Heart right ventricle (tissue), 16 donors: ENCODE measurements at regions not wholly inside any gene's neighbourhood (a gene's known extent, or its start where the extent isn't known, plus 50 kb on each side); places are given as distances from the start of the nearest gene placed in this dataset.

ENCODE experiments used
- ATAC-seq, 8 donors: fragments of 200-7000 bp; cut with Tn5 transposase; one replicate each; pipeline ENCODE4 v1.9.1; 2020; ENCODE audit warnings: mild to moderate bottlenecking in 8 of 8, moderate library complexity in 8 of 8, moderate number of reproducible peaks in 1 of 8
- DNase-seq, 2 donors: peaks; one replicate each; pipeline ENCODE4 v3.0.0-alpha.2; 2020
- H3K27ac ChIP-seq, 10 donors: fragments of 200-600 bp; sonication (generic) in 2 of 10; one replicate each; pipeline versions ENCODE4 v1.5.0 to v1.8.0; 2020 to 2022; ENCODE audit warnings: mild to moderate bottlenecking in 3 of 10
- H3K27me3 ChIP-seq, 7 donors: fragments of 200-600 bp; one replicate each; pipeline ENCODE4 v1.8.0; 2021 to 2022; ENCODE audit warnings: mild to moderate bottlenecking in 2 of 7
- H3K36me3 ChIP-seq, 9 donors: fragments of 200-600 bp; sonication (generic) in 1 of 9; one replicate each; pipeline versions ENCODE4 v1.5.0 to v1.8.0; 2020 to 2022; ENCODE audit warnings: mild to moderate bottlenecking in 2 of 9
- H3K4me1 ChIP-seq, 9 donors: fragments of 200-600 bp; sonication (generic) in 1 of 9; one replicate each; pipeline versions ENCODE4 v1.5.0 to v1.8.0; 2020 to 2022; ENCODE audit warnings: mild to moderate bottlenecking in 4 of 9
- H3K4me3 ChIP-seq, 10 donors: fragments of 200-600 bp; sonication (generic) in 2 of 10; one replicate each; pipeline versions ENCODE4 v1.5.0 to v1.8.0; 2020 to 2022; ENCODE audit warnings: mild to moderate bottlenecking in 7 of 10, moderate library complexity in 2 of 10
- H3K9me3 ChIP-seq, 11 donors: fragments of 200-600 bp in 10 of 11; sonication (generic) in 2 of 11; one replicate each; pipeline versions ENCODE4 v1.5.0 to v1.8.0; 2013 to 2022; ENCODE audit warnings: mild to moderate bottlenecking in 2 of 11, control low read depth in 1 of 11, moderate library complexity in 1 of 11
- CTCF ChIP-seq, 9 donors: fragments of 200-600 bp; sonication (generic) in 2 of 9; IDR thresholded peaks; one replicate each; pipeline versions ENCODE4 v1.5.0 to v1.8.0; 2021 to 2022; ENCODE audit warnings: antibody characterized with exemption in 9 of 9, mild to moderate bottlenecking in 5 of 9, moderate library complexity in 1 of 9
- WGBS, 2 donors: extraction: QIAGEN DNeasy Blood & Tissue Kit; methylation state at CpG; one replicate each; pipeline ENCODE4 v1.1.7; 2013; ENCODE audit warnings: inconsistent platforms in 1 of 2; 5-methylcytosine and 5-hydroxymethylcytosine counted together
- intact Hi-C, 10 donors: fragments of 100-400 bp; cut with DNase I; formaldehyde crosslinking; loops; one replicate each; pipeline versions ENCODE4 v1.11.1 to v1.14.2; 2022
- donor health status: Arrhythmogenic right ventricular cardiomyopathy.
- donor health status: ischemic (EF 13 %, LVEDD 7.1; RV severe dilation, severe dysfunction).
- donor health status: healthy with polysubstance abuse.
- donor health status: DM: no; HTN: yes; CAD: no.
- donor health status: DM: no; HTN: no; CAD: no.
- donor health status: ischemic (EF 25% LVEDD 6.9; RV normal size, moderate dysfunction).
- donor health status: ischemic (EF 25% LVEDD 5.7; RV mildly dilated, moderate dysfunction).
- donor health status: healthy.
- donor health status: DM: yes; HTN: yes; CAD: no.
- donor health status: Ischemic cardiomyopathy.
- donor health status: ischemic (EF 35%, LVEDD 5.7; RV mildly dilated, moderate dysfunction).
- donor health status: nonischemic (EF 11% LVEDD 7.7; RV severe dilation, severe dysfunction).
- donor health status: DM: yes; HTN: yes; CAD: no.
- donor health status: PGD.
- donor health status: ischemic (EF 29% LVEDD 5.4; RV normal size, mild dysfunction).
- donor health status: nonischemic (EF 23%, LVEDD 6.1; RV moderate dilation, normal function).

DNA sequence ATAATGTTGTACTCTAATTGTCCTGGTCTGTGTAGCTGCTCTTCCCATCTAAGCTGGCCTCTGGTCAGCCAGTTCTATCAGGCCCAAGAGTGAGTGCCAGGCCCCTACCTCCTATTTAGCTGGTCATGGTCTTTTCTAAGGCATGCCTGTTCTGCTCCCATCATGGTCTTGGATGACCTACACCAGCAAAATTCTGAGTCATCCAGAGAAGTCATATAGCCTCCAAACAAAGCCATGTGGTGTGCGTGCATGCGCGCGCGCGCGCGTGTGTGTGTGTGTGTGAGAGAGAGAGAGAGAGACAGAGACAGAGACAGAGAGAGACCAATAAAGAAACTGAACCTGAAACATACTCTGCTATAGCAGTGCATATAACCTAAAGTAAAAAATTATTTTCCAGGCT, 254.4 kb downstream of the BRINP2 start:
- H3K9me3 ChIP-seq = no peaks in the 10 kb centered on the region
- H3K4me1 ChIP-seq = no peaks in the 10 kb centered on the region
- TF ChIP-seq CTCF (IDR thresholded peaks at IDR 0.05) = no peak
- no peak overlapping the region for H3K27ac ChIP-seq
- peaks cover 0 to 31% (median 14%) of the 10 kb centered on the region in 7 donors for H3K27me3 ChIP-seq
- no peaks in the 10 kb centered on the region for H3K36me3 ChIP-seq
- DNase-seq (no peak), ATAC-seq (no peak)
- WGBS, 2 donors = 89 to 98% methylated on average over 8 of the region's 8 CpGs
- intact Hi-C loops = no loop called here
- H3K4me3 ChIP-seq = no peak overlapping the region

GRCh38 chr1:177424744-177425143, 254.0 kb downstream of the BRINP2 start:
- TF ChIP-seq CTCF (IDR thresholded peaks at IDR 0.05) = no peak
- Histone ChIP-seq H3K4me1 (no peaks in the 10 kb centered on the region), H3K27me3 (peaks cover 0 to 30% (median 14%) of the 10 kb centered on the region in 7 donors), H3K9me3 (no peaks in the 10 kb centered on the region), H3K27ac (no peak overlapping the region), H3K36me3 (no peaks in the 10 kb centered on the region), H3K4me3 (no peak overlapping the region)
- DNase-seq (no peak), ATAC-seq (no peak)
- intact Hi-C loops = no loop called here

- Histone ChIP-seq H3K36me3 (no peaks in the 10 kb centered on the region), H3K27ac (no peak overlapping the region), H3K9me3 (no peaks in the 10 kb centered on the region), H3K4me1 (no peaks in the 10 kb centered on the region), H3K27me3 (peaks cover 0 to 20% (median 14%) of the 10 kb centered on the region in 7 donors), H3K4me3 (no peak overlapping the region)
- no peak for TF ChIP-seq CTCF (IDR thresholded peaks at IDR 0.05)
- ATAC-seq (no peak), DNase-seq (no peak)
- intact Hi-C loops = no loop called here
- WGBS, 2 donors = 34 to 48% methylated on average over 2 of the region's 2 CpGs
Measured at GRCh38 chr1:177423090-177423489, 252.3 kb downstream of the BRINP2 start.

GRCh38 chr1:177413982-177414596, 243.3 kb downstream of the BRINP2 start:
- intact Hi-C loops = no loop called here
- Histone ChIP-seq H3K4me3 (no peak overlapping the region), H3K36me3 (no peaks in the 10 kb centered on the region), H3K9me3 (peaks cover 0 to 13% (median 0%) of the 10 kb centered on the region in 11 donors), H3K4me1 (no peaks in the 10 kb centered on the region), H3K27ac (no peak overlapping the region), H3K27me3 (peaks cover 0 to 39% (median 9%) of the 10 kb centered on the region in 7 donors)
- WGBS, 2 donors = 35 to 47% methylated on average over 3 of the region's 3 CpGs
- DNase-seq (no peak), ATAC-seq (no peak)
- TF ChIP-seq CTCF (IDR thresholded peaks at IDR 0.05) = no peak
